ENCODE measurements at regions not wholly inside any gene's neighbourhood (a gene's known extent, or its start where the extent isn't known, plus 50 kb on each side); places are given as distances from the start of the nearest gene placed in this dataset.

DNA sequence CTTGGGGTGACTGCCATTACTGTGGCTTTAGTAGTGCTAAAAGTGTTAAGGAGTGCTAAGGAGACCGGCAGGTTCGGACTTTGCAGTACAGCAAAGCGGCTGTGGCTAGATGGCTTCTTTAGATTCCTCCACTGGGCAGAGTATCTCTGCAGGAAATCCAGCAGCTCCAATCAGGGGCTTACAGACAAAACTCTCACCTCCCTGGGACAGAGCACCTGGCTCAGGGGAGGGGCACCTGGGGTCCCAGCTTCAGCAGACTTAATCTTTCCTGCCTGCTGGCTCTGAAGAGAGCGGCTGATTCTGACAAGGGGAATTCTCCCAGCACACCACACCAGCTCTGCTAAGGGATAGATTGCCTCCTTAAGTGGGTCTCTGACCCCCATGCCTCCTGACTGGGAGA, 668.8 kb upstream of the TENM4 start:
- H3K4me3 ChIP-seq (ENCODE audit: control insufficient read depth, low read depth, low read length) = no peak overlapping the region
- TF ChIP-seq, protein P1, sequence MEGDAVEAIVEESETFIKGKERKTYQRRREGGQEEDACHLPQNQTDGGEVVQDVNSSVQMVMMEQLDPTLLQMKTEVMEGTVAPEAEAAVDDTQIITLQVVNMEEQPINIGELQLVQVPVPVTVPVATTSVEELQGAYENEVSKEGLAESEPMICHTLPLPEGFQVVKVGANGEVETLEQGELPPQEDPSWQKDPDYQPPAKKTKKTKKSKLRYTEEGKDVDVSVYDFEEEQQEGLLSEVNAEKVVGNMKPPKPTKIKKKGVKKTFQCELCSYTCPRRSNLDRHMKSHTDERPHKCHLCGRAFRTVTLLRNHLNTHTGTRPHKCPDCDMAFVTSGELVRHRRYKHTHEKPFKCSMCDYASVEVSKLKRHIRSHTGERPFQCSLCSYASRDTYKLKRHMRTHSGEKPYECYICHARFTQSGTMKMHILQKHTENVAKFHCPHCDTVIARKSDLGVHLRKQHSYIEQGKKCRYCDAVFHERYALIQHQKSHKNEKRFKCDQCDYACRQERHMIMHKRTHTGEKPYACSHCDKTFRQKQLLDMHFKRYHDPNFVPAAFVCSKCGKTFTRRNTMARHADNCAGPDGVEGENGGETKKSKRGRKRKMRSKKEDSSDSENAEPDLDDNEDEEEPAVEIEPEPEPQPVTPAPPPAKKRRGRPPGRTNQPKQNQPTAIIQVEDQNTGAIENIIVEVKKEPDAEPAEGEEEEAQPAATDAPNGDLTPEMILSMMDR (conservative IDR thresholded peaks at IDR 0.05; ENCODE audit: control insufficient read depth, insufficient read depth, low read depth, low read length) = no peak
- DNase-seq (ENCODE audit: low read depth) = no peak

DNA sequence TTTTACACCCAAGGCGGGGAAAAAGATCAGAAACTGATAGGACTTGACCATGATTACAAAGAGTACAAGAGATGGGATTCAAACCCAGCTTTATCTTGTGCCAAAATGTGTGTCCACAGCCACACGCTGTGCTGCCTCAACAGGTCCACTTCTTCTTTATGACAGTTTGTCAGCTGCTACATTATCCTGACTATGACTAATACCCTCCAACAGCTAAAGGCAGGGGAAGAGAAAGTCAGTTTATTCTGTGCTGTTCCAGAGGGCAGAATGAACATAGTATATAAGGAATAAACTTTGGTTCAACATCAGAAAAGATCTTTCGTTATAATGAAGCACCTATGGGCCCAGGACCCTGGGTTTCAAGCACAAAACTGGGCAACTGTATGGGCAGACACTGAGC, 668.2 kb upstream of the TENM4 start:
- no peak for DNase-seq (ENCODE audit: low read depth)
- TF ChIP-seq, protein P1 (conservative IDR thresholded peaks at IDR 0.05; ENCODE audit: control insufficient read depth, insufficient read depth, low read depth, low read length) = no peak
- H3K4me3 ChIP-seq (ENCODE audit: control insufficient read depth, low read depth, low read length) = no peak overlapping the region

DNA sequence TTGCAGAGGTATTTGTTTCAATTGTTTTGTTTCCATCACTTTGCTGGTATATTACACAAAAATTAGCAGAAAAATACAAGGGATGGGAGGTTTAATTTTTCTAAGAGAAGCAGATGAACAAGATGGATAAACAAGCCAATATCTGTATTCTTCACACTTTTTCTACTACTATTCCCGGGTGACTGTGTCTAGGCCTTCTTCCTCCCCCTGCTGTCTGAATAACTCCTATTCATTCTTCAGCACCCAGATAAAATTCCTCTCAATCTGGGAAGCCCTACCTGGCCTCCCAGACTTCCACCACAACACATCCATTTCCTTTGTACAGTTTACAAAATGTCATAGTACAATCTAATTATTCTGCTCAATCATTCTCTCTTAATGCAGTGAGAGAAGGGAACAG, 666.6 kb upstream of the TENM4 start:
- no peak for DNase-seq (ENCODE audit: low read depth)
- TF ChIP-seq, protein P1 (conservative IDR thresholded peaks at IDR 0.05; ENCODE audit: control insufficient read depth, insufficient read depth, low read depth, low read length) = no peak
- H3K4me3 ChIP-seq (ENCODE audit: control insufficient read depth, low read depth, low read length) = no peak overlapping the region

DNA sequence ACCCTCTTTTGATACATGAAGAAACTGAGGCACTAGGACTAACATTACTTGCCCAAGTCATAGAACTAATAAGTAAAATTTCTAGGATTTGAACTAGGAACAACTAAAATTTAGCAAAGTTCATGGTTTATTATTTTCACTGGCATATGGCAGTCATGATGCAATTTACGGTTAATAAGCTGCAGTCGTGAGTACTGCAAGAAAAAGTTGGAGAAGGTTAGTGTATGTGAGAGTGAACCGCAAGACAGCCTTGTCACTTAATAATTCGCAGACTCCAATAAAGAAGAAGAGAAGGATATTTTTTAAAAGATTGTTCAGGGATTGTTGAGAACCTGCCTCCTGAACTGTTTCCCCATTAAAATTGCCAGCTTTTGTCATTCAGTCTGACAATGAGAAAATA, 663.4 kb upstream of the TENM4 start:
- TF ChIP-seq, protein P1 (conservative IDR thresholded peaks at IDR 0.05; ENCODE audit: control insufficient read depth, insufficient read depth, low read depth, low read length) = no peak
- no peak overlapping the region for H3K4me3 ChIP-seq (ENCODE audit: control insufficient read depth, low read depth, low read length)
- DNase-seq (ENCODE audit: low read depth) = no peak

DNA sequence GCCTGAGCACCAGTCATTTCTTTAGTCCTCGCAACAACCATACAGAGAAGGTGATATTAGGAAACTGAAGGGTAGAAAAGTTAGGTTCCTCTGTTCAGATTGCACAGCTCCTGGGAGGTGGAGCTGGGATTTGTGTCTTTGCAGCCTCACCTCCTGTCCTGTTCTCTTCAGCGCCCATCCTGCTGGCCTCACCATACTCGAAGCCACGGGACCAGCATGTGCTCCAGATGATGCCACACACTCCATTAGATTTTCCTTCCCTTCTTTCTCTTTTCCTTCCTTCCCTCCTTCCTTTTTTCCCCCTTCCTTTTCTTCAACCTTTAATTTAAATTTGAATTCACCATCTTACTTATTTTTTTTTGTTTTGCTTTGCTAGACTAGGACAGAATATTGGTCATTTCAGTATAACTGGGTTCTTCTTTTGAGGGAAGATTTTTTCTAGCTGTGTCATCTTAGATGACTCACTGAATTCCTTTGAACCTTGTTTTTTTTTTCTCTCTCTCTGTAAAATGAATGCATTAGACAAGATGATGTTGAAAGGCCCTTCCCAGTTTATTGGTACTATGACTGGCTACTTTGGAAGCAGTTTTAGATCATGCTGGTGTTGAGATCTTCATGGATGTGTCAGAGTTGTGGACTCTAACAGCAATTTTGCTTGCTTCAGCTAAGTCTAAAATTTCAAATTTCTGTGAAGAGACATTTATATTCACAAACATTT, 662.5 kb upstream of the TENM4 start:
- peak; percentile 95 for DNase-seq (ENCODE audit: low read depth)
- no peak overlapping the region for H3K4me3 ChIP-seq (ENCODE audit: control insufficient read depth, low read depth, low read length)

DNA sequence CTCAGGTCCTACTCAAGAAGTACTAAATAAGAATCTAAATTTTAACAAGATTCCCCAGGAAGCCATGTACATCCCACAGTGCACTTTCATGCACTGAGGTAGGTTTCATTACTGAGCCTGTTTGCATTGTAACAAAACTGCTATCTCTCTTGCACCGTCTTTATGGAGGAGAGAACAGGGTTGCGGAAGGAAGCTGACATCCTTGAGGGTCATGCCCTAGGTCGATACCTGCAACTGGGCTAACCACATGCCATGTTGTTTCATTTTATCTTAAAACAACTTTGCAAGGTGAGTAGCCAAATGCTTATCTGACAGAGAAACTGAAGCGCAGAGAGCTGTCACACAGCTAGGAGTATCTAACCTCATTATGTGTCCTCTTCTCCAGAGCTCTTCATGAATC, 656.3 kb upstream of the TENM4 start:
- H3K4me3 ChIP-seq (ENCODE audit: control insufficient read depth, low read depth, low read length) = no peak overlapping the region
- TF ChIP-seq, protein P1 (conservative IDR thresholded peaks at IDR 0.05; ENCODE audit: control insufficient read depth, insufficient read depth, low read depth, low read length) = no peak
- DNase-seq (ENCODE audit: low read depth) = no peak

More for the DNA sequence above, 662.5 kb upstream of the TENM4 start:
- TF ChIP-seq, protein P1 (conservative IDR thresholded peaks at IDR 0.05; ENCODE audit: control insufficient read depth, insufficient read depth, low read depth, low read length) = no peak

Data from fibroblast of mammary gland (primary cell).